Fibroblast of lung (primary cell): ENCODE measurements at regions not wholly inside any gene's neighbourhood (a gene's known extent, or its start where the extent isn't known, plus 50 kb on each side); places are given as distances from the start of the nearest gene placed in this dataset.
A peak's percentile ranks its signal among the peaks of the same experiment; 100 is the strongest.

ENCODE experiments used
- DNase-seq, 2 donors: peaks; one replicate each; pipeline versions ENCODE4 v3.0.0 to v3.0.0-alpha.2; 2010; ENCODE audit warnings: low read depth in 2 of 2
- H2AFZ ChIP-seq: 2 replicates; pipeline ENCODE4 v1.5.1; 2012; ENCODE audit warnings: low read length, control low read depth, inconsistent platforms
- H3K27ac ChIP-seq: 2 replicates; pipeline ENCODE4 v1.5.1; 2011; ENCODE audit warnings: low read length, control low read depth; ENCODE audit not compliant: insufficient read depth
- H3K27me3 ChIP-seq: 2 replicates; pipeline ENCODE4 v1.5.1; 2011; ENCODE audit warnings: mild to moderate bottlenecking, low read length; ENCODE audit not compliant: control insufficient read depth, insufficient read depth
- H3K36me3 ChIP-seq: 2 replicates; pipeline ENCODE4 v1.5.1; 2011; ENCODE audit warnings: low read length; ENCODE audit not compliant: control insufficient read depth, insufficient read depth
- H3K4me1 ChIP-seq: 2 replicates; pipeline ENCODE4 v1.5.1; 2011; ENCODE audit warnings: low read length; ENCODE audit not compliant: control insufficient read depth, insufficient read depth; ENCODE audit errors: extremely low read depth
- H3K4me2 ChIP-seq: 2 replicates; pipeline ENCODE4 v1.5.1; 2011; ENCODE audit warnings: low read length, control low read depth; ENCODE audit not compliant: insufficient read depth; ENCODE audit errors: extremely low read depth
- H3K4me3 ChIP-seq, 4 experiments: fragments of 200-600 bp in 1 of 4; sonication (generic) in 1 of 4; replicated peaks in 1 of 4; 2 replicates each; pipeline ENCODE4 v1.5.1; 2011 to 2016; ENCODE audit warnings: low read length in 4 of 4, low read depth in 3 of 4, mild to moderate bottlenecking in 3 of 4, control low read depth in 2 of 4, inconsistent platforms in 1 of 4, mixed read lengths in 1 of 4; ENCODE audit not compliant: insufficient read depth in 1 of 4; ENCODE audit errors: control extremely low read depth in 1 of 4
- H3K79me2 ChIP-seq: 2 replicates; pipeline ENCODE4 v1.5.1; 2012; ENCODE audit warnings: mild to moderate bottlenecking, low read length, inconsistent platforms; ENCODE audit not compliant: control insufficient read depth, insufficient read depth
- H3K9ac ChIP-seq: 2 replicates; pipeline ENCODE4 v1.5.1; 2011; ENCODE audit warnings: mild to moderate bottlenecking, low read length, control low read depth; ENCODE audit not compliant: insufficient read depth
- H3K9me3 ChIP-seq: 2 replicates; pipeline ENCODE4 v1.5.1; 2012; ENCODE audit warnings: low read depth, low read length; ENCODE audit not compliant: control insufficient read depth, insufficient read depth
- H4K20me1 ChIP-seq: 2 replicates; pipeline ENCODE4 v1.5.1; 2011; ENCODE audit warnings: low read length; ENCODE audit not compliant: control insufficient read depth, insufficient read depth; ENCODE audit errors: extremely low read depth
- CTCF ChIP-seq, 2 donors: IDR thresholded peaks in 1 of 2; conservative IDR thresholded peaks in 1 of 2; 1 replicate in 1 of 2; 2 replicates in 1 of 2; pipeline ENCODE4 v1.5.1; 2011 to 2012; ENCODE audit warnings: low read length in 2 of 2, control low read depth in 1 of 2, inconsistent platforms in 1 of 2, low read depth in 1 of 2, mild to moderate bottlenecking in 1 of 2
- EZH2 ChIP-seq: IDR thresholded peaks from 2 replicates; pipeline ENCODE4 v1.5.1; 2012; ENCODE audit warnings: low read length, control low read depth, mild to moderate bottlenecking; ENCODE audit errors: missing control alignments

GRCh38 chr1:238152119-238152518 lies 261.4 kb upstream of the ZP4 start:
- Histone ChIP-seq H3K4me1 (no peaks in the 10 kb centered on the region), H3K4me2 (no peak overlapping the region), H3K4me3 (no peak overlapping the region), H3K9me3 (no peaks in the 10 kb centered on the region), H3K9ac (no peak overlapping the region), H2AFZ (no peak overlapping the region), H3K36me3 (no peaks in the 10 kb centered on the region), H3K27me3 (no peaks in the 10 kb centered on the region), H3K27ac (no peak overlapping the region), H4K20me1 (no peaks in the 10 kb centered on the region), H3K79me2 (no peaks in the 10 kb centered on the region)
- DNase-seq: no peak
- no peak for TF ChIP-seq CTCF (conservative IDR thresholded peaks at IDR 0.05 in 1 of 2, IDR thresholded peaks at IDR 0.05 in 1 of 2; ENCODE audit: low read depth in 1 of 2, low read length in 2 of 2)
- no peak for TF ChIP-seq EZH2

GRCh38 chr1:238143038-238143437 lies 252.3 kb upstream of the ZP4 start:
- no peaks in the 10 kb centered on the region for H3K79me2 ChIP-seq
- no peaks in the 10 kb centered on the region for H3K9me3 ChIP-seq
- no peak overlapping the region for H3K9ac ChIP-seq
- no peak overlapping the region for H3K27ac ChIP-seq
- TF ChIP-seq EZH2: no peak
- no peak for TF ChIP-seq CTCF (conservative IDR thresholded peaks at IDR 0.05 in 1 of 2, IDR thresholded peaks at IDR 0.05 in 1 of 2; ENCODE audit: low read depth in 1 of 2, low read length in 2 of 2)
- no peaks in the 10 kb centered on the region for H3K4me1 ChIP-seq
- no peaks in the 10 kb centered on the region for H3K27me3 ChIP-seq
- no peak overlapping the region for H3K4me2 ChIP-seq
- DNase-seq: no peak
- H2AFZ ChIP-seq: no peak overlapping the region
- no peak overlapping the region for H3K4me3 ChIP-seq
- no peaks in the 10 kb centered on the region for H4K20me1 ChIP-seq
- no peaks in the 10 kb centered on the region for H3K36me3 ChIP-seq

DNA sequence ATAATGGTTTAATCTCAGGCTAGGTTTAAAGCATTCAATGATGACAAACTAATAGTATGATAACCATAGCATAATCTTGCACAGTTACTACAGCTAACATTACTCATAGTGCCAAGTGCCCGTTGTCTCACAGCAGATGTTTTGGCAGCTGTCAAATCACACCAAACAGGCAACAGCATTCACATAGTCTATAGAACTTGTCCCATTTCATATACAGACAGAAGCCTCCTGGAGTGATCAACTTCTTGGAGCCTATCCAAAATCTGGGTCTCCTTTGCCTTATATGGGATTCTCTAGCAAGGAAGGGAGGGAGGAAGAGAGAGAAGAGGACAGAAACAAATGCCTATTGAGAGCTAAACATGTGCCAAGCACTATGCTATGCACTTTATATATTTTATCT lies 250.6 kb upstream of the ZP4 start:
- H3K4me3 ChIP-seq: no peak overlapping the region
- no peaks in the 10 kb centered on the region for H3K4me1 ChIP-seq
- H3K27ac ChIP-seq: no peak overlapping the region
- no peaks in the 10 kb centered on the region for H4K20me1 ChIP-seq
- H3K9ac ChIP-seq: no peak overlapping the region
- H3K4me2 ChIP-seq: no peak overlapping the region
- no peak overlapping the region for H2AFZ ChIP-seq
- no peaks in the 10 kb centered on the region for H3K9me3 ChIP-seq
- TF ChIP-seq EZH2 (no peak), CTCF (conservative IDR thresholded peaks at IDR 0.05 in 1 of 2, IDR thresholded peaks at IDR 0.05 in 1 of 2; ENCODE audit: low read depth in 1 of 2, low read length in 2 of 2) (no peak)
- H3K27me3 ChIP-seq: no peaks in the 10 kb centered on the region
- DNase-seq: peak in 1 of 2 donors; percentile 12
- no peaks in the 10 kb centered on the region for H3K79me2 ChIP-seq
- no peaks in the 10 kb centered on the region for H3K36me3 ChIP-seq
